ENCODE measurements at regions not wholly inside any gene's neighbourhood (a gene's known extent, or its start where the extent isn't known, plus 50 kb on each side); places are given as distances from the start of the nearest gene placed in this dataset.
"Not testable (repeated sequence)": the region's sequence is repeated elsewhere in the genome, so short reads cannot be mapped to it uniquely, and the experiment has no call there.

DNA sequence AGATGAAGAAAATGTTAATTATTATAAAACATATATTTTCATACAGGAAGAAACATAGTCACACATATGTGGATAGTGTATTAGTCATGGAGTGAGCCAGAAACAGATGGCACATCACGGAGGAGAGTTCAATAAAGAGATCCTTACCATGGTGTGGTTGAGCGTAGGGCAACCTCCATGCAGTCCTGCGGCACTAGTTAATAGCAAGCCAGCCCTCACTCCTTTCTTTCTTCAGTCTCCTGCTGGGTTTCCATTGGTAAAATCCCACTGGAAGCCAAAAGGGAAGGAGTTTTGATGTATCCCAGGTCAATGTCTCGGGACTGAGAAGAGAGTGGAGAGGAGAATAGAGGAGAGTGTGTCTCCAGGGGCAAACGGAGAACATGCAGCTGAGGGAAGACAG is 328.1 kb downstream of the NR4A2 start:
- DNase-seq, result no peak

DNA sequence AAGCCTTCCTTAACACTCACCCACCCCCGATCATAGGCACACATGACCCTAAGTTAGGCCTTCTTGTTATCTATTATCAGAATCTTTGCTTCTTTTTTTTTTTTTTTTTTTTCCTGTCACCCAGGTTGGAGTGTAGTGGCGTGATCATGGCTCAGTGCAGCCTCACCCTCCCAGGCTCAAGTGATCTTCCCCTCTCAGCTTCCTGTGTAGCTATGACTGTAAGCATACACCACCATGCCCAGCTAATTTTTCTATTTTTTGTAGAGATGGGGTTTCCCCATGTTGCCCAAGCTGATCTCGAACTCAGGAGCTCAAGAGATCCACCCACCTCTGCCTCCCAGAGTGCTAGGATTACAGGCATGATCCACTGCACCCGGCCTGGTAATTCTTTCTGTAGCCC is 328.7 kb downstream of the NR4A2 start:
- no peak for DNase-seq

DNA sequence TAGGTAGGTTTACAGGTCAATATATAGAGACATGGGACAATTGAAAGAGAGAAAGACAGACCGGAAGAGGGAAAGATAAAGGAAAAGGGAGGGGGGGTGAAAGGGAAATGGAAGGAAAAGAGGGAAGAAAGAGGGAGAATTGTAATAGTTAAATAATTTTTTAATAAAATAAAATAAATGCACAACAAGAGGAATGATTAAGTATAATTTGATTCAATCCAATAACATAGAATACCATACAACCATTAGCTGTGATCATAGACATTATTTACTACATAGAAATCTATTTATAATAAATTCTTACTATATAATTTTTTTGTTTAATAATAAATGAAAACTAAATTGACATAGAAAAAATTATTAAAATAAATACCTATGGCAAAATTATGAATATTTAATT is 330.7 kb downstream of the NR4A2 start:
- DNase-seq, result no peak

DNA sequence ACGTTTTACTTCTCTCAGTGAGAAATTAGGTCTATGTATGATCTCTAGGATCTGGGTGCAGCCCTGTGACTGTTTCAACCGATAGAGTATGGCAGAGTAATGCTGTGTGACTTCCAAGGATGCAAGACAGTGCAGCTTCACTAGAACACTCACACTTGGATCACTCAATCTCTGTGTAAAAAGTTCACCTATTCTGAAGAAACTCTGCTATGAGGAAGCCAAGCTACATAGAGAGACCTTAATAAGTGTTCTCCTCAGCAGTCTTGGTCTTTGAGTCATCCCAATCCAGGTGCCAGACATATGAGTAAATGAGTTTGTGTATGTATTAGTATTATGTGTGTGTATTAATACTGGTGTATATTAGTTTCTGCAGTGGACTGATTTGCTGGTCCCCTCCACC is 335.0 kb downstream of the NR4A2 start:
- no peak for DNase-seq

DNA sequence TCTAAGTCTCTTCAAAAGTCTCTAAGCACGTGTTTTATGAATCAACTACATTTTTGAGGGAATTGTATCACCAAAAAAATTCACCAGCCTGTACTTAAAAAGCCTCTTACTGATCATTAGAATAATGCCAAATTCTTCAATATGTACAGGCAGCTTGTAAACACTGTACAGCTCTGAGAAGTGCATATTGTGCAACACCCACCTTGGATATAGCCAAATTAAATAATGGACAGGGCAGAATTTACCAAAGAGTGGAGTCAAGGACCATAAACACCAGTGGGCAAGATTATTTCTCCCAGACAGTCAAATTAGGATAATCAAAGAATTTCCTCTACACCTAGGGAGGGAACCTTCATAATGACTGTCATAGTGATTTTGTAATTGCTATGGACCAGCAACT is 338.2 kb downstream of the NR4A2 start:
- no peak for DNase-seq

DNA sequence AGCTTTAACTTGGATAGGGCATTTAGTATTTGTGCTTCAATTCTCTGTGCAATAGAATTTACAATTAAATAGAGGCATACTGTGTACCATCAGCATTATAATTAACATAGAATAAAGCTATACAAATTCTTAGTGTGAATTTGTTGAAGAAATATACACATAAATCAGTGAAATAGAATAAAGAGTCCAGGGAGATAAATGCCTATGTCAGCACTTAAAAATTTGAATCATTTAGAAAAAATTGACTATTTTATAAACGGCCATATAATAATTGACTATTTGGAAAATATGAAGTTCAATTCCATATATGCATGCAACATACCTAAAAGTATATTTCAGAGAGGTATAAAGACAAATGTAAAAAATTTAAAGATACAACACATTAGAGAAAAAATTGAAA is 348.7 kb downstream of the NR4A2 start:
- DNase-seq, result no peak

DNA sequence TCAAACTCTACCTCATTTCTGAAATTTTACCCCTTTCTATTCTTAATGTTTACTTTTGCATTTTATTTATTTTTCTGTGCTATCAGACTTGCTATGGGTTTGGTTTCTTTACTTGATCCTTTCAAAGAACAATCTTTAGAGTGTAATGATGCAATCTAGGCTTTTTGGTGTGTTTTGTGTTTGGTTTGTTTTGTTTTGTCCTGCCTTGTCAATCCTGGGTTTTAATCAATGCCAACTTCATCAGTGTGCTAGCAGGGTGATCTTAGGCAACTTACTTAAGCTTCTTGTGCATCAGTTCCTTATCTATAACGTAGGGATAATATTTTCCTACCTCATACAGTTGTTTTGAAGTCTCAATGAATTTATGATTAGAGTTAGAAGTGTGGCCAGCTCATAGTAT is 350.4 kb downstream of the NR4A2 start:
- no peak for DNase-seq

DNA sequence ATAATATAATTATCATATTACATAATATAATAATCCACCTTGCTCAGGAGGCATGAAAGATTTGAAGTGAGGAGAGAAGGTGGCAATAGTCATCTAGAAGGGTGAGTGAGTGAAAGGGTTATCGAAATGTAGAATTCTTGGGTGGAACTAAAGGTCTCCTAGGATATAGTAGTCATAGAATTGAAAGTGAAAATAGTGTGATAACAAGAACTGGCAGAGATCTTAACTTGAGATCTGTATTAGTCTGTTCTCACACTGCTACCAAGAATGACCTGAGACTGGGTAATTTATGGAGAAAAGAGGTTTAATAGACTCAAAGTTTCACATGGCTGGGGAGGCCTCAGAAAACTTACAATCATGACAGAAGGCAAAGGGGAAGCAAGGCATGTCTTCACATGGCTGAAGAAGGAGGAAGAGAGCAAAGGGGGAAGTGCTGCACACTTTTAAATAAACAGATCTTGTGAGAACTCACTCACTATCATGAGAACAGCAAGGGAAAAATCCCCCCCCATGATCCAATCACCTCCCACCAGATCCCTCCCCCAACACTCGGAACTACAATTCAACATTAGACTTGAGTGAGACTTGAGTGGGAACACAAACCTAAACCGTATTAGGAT is 351.5 kb downstream of the NR4A2 start:
- DNase-seq, result no peak

DNA sequence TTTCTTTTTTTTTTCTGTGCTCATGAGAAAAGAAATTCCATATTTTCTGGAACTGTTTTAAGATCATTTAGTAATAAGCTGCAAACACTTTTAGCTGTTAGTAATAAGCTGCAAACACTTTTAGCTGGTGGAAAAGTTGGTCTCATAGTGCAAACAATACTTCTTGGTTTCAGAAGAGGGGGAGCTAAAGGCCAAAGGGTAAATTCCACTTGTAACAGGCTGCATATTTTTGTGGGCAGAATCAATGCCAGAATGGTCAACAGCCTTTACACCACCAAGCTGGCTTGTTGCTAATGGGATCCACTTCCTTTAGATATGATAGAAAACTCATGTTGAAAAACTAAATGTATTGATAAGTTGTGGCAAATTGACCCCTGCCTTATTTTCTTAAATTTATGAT is 356.8 kb downstream of the NR4A2 start:
- DNase-seq, result no peak

DNA sequence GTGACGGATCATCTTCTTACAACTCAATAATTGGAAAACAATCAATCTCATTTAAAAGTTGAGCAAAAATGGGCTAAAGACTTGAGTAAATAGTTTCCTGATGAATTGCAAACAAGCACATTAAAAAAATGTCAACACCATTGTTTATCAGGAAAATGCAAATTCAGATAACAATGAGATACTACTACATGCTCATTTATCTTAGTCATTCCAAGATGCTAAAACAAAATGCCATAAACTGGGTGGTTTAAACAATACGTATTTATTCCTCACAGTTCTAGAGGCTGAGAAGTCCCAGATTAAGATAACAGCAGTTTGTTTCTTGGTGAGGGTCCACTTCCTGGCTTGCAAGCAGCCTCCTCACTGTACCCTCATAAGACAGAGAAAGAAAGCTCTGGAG is 359.6 kb downstream of the NR4A2 start:
- DNase-seq, result no peak

DNA sequence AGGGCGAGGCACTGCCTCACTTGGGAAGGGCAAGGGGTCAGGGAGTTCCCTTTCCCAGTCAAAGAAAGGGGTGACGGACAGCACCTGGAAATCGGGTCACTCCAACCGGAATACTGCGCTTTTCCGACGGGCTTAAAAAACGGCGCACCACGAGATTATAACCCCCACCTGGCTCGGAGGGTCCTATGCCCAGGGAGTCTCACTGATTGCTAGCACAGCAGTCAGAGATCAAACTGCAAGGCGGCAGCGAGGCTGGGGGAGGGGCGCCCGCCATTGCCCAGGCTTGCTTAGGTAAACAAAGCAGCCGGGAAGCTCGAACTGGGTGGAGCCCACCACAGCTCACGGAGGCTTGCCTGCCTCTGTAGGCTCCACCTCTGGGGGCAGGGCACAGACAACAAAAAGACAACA is 366.5 kb downstream of the NR4A2 start:
- DNase-seq, result not testable (repeated sequence)

DNA sequence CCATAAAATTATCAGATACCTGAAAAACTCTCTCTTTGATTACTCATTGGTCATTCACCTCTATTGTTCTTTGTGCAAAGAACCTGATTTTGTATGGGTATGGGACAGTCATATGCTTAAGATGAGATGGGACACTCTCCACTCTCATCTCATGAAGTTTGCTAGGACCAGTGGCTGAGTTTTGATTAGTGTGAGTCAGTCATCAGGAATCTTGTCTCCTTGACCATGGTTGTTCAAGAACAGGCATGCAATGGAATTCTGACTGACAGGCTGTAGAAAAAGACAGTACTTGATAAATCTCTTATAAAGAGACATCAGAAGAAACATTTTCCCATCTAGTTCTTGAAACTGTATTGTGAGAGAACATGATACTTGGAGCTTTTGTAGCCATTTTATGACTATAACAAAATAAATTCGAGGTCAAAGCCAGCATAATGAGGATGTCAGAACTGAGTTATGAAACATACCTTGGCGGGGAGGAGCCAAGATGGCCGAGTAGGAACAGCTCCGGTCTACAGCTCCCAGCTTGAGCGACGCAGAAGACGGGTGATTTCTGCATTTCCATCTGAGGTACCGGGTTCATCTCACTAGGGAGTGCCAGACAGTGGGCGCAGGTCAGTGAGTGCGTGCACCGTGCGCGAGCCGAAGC is 367.0 kb downstream of the NR4A2 start:
- no peak for DNase-seq

DNA sequence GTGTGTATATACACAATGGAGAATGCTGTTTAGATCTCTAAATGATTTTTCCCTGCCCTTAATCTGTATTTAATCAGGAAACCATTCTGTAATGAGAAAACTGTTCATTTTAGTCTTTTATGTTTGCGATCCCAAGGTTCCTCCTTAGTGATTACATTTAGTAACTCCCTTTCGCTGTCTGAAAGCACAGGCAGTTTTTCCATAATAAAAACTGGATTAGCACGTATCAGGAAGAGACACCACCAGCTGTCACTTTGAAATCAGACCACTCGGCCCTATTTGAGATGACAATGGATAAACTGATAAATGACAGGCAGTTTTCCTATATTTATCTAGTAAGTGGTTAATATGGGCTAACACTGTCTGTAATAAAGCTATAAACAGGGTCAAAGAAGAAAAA is 370.9 kb downstream of the NR4A2 start:
- no peak for DNase-seq

DNA sequence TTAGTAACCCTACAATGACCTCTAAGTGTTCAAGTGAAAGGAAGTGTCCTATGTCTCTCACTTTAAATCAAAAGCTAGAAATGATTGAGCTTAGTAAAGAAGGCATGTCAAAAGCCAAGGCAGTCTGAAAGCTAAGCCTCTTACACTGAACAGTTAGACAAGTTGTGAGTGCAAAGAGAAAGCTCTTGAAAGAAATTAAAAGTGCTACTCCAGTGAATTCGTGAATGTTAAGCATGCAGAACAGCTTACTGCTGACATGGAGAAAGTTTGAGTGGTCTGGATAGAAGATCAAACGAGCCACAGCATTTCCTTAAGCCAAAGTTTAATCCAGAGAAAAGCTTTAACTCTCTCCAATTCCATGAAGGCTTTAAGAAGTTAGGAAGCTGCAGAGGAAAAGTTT is 373.7 kb downstream of the NR4A2 start:
- no peak for DNase-seq

DNA sequence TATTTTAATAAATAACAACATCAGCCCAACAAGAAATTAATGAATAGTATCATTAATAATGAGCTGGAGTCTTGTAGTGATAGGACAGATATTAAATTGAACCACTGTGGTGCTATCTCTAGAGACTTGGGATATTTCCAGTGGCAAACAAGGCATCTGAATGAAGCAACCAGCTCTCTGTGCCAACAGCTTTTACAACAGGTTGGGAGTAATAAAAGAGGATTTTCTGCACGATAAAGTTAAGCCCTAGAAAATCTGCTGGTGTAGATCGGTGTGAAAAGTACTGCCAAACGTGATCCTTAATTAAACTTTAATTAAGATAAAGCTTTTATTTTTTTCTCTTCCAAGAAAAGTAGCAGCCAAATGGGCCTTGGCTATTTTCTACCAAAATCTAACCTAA is 385.5 kb downstream of the NR4A2 start:
- no peak for DNase-seq

DNA sequence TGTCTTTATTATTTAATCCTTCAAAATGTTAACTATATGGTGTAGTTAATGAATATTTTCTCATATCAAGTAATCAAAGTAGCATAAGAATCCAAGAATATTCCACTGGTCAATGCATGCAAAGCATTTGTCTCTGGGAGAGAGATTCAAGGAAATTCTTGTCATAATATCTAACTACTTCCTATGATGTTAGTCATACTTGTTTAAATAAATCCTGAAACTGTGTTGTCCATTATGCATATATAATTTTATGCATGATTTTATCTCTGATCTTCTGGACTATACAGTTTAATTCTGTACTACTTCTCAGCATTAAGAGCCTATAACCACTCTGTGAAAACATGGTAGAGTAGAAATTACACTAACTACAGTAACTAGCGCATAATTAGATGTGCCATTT is 388.3 kb downstream of the NR4A2 start:
- DNase-seq, result no peak

DNA sequence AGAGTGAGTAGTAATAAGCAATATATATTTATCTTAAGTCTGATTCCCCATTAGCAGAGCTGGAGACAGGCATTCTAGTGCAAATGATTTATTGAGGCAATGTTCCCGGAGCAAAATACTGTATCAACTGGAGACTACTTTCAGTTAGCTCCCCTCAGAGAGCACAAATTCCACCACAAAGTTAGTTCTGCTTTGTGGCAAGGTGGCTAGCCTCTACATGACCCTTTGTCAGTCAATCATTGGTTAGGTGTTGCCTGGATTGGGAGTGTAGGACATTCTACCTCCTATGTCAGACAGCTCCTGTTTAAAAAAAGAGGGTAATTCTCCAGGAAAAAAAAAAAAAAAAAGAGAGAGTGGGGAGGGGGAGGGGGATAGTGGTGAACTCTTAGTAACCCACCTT is 402.2 kb downstream of the NR4A2 start:
- DNase-seq, result no peak

DNA sequence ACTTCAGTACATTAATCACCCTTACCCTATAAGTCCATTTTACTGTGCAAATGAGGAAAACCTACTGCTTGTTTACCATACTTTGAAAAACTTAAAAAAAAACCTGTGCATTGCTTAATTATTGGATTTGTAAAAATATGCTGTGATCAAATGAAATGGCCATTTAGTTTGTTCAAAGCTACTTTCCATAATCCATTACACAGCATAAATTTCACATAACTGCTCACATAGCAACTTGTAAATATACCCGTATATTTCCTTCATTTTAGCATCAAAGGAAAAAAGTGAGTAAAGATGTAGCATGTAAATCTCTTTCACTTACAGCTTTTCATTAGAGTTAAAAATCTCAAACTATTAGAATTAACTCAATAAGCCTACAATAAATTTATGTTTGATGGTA is 415.1 kb downstream of the NR4A2 start:
- no peak for DNase-seq

DNA sequence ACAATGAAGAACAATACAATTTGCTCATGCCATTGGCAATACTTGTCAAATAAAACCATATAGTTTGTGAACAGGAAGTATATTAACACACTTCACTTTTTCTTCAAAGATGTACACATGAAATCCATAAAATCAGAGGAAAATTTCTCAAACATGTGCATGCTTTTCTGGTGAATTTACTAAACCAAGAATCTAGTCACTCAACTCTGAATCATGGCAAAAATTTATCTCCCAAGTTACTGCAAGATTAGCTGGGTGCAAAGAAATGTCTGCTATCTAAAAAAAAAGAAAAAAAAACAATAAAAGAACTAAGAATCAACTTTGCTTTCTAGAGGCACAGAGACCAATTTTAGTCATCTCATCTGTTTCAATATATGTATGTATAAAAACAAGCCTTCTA is 419.2 kb downstream of the NR4A2 start:
- DNase-seq, result no peak

DNA sequence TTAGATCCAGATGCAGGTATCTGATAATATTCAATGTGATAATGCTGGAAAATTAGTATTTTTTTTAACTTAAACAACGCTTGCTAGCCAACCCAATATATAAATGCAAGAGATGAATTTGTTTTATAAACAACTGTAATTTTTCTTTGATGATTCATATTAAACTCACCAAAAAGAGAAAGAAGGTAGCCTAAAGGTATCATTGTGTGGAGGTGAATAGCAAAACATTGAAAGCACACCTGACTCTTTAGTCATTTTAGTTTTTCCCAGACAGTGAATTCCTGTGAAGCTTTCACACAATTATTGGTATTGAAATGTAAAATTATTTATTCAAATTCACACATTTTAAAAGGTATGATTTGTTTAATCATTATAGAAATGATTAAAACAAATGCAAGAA is 424.0 kb downstream of the NR4A2 start:
- no peak for DNase-seq

DNA sequence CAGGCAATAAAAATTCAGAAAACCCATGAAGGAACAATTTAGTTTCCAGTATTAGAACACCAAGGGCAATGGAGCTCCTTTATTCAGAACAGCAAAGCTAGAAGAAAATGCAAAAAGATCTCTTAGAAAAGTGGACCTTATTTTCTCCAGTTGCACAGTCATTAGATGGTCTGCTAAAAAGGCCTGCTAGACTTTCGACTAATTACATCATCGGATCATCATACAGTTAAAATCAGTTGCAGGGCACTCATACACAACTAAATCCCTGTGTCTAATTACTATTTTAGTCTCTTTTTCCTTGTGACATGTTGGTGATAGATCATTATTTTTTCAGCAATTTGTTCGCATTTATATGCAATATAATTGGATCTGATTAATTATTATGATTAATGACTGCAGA is 425.3 kb downstream of the NR4A2 start:
- no peak for DNase-seq

DNA sequence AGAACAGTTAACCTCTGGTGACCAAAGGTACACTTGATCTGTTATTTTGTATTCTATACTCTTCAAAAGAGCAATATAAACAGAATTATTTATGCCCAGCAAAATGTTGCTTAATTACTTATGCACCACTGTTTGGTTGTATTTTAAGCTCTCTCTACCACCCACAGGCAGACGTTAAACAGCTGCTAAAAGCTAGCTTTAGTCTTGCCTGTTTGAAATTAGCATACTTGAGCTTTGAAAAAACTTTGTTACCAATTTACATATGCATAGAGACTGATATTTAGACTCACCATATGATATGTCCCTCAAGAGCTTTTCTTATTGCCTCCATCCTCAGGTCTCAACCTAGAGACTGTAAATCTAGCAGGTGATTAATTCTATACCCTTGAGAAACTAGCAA is 426.9 kb downstream of the NR4A2 start:
- DNase-seq, result no peak

DNA sequence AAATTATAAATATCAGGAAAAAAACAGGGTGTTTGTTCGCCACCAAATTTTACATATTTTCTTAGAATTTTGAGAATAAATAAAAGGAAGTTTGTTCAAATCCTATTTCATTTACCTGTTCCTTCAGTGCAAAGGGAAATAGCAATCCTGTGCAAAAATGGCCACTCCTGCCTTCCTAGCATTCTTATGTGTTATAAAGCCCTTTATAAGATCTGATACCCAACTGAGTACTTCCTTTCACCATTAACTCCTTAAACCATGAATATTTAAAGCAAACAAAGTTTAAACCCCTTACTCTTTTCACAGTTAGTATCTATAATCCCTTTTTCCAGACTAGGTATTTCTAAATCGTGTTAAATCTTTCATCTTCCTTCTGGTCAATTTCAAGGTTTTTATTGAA is 427.8 kb downstream of the NR4A2 start:
- DNase-seq, result no peak

DNA sequence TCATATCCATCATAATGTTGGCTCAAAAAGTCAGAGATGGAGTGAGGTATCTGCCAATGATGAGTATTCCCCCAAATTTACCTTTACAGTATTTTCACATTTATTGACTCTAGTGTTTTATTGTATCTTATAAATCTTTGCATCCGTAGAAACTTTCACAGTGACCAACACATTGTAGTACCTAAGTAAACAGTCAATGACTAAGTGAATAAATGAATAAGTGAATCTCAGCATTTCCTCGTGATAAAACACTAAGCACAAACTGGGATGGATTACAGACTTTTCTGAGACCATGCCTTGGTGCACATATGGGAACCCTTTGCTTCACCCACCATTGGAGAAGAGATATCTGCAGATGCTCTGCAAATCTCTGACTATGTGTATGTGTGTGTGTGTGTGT is 429.9 kb downstream of the NR4A2 start:
- no peak for DNase-seq

DNA sequence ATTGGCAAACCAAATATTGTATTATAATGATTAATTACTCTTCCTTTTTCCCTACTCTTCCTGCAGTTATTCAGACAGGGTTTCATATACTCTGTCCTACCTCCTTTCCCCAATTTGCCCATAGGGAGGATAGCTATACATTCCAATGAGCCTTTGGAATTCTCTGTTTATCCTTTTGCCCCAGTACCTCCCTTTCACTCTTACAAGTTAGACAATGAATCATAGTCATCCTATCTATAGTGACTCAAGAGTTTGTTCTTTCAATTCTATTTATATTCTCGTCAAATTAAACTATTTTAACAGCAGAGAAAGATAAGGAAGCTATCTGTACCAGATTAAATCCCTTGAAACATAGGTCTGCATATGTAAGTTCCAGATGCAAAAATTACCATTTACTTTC is 437.5 kb downstream of the NR4A2 start:
- DNase-seq, result no peak

Measured in SIG-M5 (cell line).